ENCODE measurements at regions not wholly inside any gene's neighbourhood (a gene's known extent, or its start where the extent isn't known, plus 50 kb on each side); places are given as distances from the start of the nearest gene placed in this dataset.
"Not testable (repeated sequence)": the region's sequence is repeated elsewhere in the genome, so short reads cannot be mapped to it uniquely, and the experiment has no call there.

DNA sequence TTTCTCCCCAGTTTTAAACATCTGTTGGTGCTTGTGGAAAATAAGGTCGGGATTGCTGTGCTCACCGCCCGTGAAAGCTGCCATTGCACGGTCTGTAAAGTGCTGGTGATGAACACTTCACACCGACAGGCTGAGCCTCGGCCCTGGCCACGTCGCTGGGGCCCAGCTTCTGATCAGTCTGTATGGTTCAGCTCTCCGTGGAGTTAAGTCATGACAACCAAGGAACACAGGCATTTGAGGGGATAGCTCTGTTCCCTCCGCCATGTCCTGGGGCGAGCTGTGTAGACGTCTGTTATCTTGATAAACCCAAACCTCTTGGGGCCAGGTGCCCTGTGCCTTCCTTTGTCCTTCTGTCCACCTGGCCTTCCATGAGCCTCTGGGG lies 110.6 kb downstream of the METRNL start:
- H3K4me3 Mint-ChIP-seq: peak overlapping the region; percentile 57
- no peak for TF ChIP-seq CTCF (conservative IDR thresholded peaks at IDR 0.05)
- H3K9me3 Mint-ChIP-seq: no peaks in the 10 kb centered on the region
- peak overlapping the region; percentile 40 for H3K27ac Mint-ChIP-seq
- H3K4me1 Mint-ChIP-seq (ENCODE audit: unreplicated experiment): peaks cover 24% of the 10 kb centered on the region
- H3K36me3 Mint-ChIP-seq: no peaks in the 10 kb centered on the region
- no peaks in the 10 kb centered on the region for H3K27me3 Mint-ChIP-seq
- DNase-seq (ENCODE audit: extremely low spot score, unreplicated experiment): peak; percentile 52

DNA sequence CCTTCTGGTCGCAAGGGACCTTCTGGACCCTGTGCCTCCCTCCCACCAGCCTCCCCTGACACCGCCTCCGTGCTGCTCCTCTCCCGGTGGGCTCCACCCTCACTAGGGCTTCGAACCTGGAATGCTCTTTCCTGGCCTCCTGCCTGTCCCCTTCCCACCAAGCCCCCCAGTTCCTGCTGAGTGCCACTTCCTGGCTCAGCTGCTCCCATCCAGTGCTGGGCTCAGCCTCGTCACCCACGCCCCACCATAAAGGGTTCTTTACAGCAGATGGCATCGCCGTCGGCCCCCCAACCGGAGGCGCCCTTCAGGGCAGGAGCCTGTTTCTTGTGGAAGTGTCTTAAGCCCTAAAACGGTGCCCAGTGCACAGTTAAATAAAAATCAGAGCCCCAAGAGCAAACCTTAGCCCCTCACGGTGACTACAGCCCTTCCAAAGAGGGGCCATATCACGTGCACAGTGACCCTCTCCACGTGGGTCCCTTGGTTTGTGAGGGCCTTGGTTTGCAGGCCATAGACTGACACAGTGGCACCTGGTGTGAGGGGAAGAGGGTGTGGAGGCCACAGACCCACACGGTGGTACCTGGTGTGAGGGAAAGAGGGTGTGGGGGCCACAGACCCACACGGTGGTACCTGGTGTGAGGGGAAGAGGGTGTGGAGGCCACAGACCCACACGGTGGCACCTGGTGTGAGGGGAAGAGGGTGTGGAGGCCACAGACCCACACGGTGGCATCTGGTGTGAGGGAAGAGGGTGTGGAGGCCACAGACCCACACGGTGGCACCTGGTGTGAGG lies 111.4 kb downstream of the METRNL start:
- no peak for DNase-seq (ENCODE audit: extremely low spot score, unreplicated experiment)
- Mint-ChIP-seq H3K27me3 (no peaks in the 10 kb centered on the region), H3K27ac (no peak overlapping the region), H3K9me3 (no peaks in the 10 kb centered on the region), H3K4me1 (ENCODE audit: unreplicated experiment) (peaks cover 24% of the 10 kb centered on the region), H3K36me3 (no peaks in the 10 kb centered on the region), H3K4me3 (no peak overlapping the region)
- TF ChIP-seq CTCF (conservative IDR thresholded peaks at IDR 0.05): no peak

DNA sequence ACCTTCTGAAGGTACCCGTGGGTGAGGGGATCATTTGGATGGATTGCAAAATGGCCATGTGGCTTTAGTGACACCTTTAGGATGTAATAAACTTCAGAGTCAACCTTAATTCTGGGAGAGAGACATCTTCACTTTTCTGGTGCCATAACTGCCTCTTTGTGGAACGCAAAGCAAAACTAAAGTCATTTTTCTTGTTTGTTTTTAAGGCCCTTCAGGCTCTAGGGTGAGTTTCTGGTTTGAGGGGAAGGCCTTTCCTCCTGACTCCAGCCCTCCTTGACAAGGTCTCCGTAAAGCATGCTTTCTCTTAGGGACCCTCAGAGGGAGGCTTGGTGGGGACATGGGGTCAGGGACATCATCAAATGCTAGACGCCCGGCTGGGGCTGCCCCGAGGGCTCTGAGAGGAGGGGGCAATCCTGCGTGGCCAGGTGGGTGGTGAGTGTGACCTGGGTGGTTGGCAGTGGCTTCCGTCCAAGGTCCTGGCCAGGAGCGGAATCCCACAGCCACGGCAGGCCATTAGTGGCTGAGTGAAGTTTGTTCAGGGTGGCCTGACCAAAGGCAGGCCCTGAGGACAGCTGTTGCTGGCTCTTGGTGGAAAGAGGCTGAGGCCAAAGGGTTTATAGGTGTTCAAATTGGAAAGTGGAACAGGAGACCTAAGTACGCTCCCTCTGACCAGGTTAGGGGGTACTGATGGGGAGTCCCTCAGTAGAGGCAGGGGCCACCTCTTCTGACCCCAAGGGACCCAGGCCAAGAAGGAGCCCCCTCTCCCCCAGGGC lies 112.2 kb downstream of the METRNL start:
- no peaks in the 10 kb centered on the region for H3K27me3 Mint-ChIP-seq
- H3K27ac Mint-ChIP-seq: no peak overlapping the region
- H3K4me1 Mint-ChIP-seq (ENCODE audit: unreplicated experiment): peaks cover 18% of the 10 kb centered on the region
- H3K36me3 Mint-ChIP-seq: no peaks in the 10 kb centered on the region
- no peaks in the 10 kb centered on the region for H3K9me3 Mint-ChIP-seq
- TF ChIP-seq CTCF (conservative IDR thresholded peaks at IDR 0.05): no peak
- DNase-seq (ENCODE audit: extremely low spot score, unreplicated experiment): no peak
- H3K4me3 Mint-ChIP-seq: no peak overlapping the region

- no peak for DNase-seq (ENCODE audit: extremely low spot score, unreplicated experiment)
- Mint-ChIP-seq H3K27ac (no peak overlapping the region), H3K36me3 (no peaks in the 10 kb centered on the region), H3K9me3 (no peaks in the 10 kb centered on the region), H3K27me3 (no peaks in the 10 kb centered on the region), H3K4me3 (no peak overlapping the region), H3K4me1 (ENCODE audit: unreplicated experiment) (peaks cover 18% of the 10 kb centered on the region)
- TF ChIP-seq CTCF (conservative IDR thresholded peaks at IDR 0.05): no peak
Measured at GRCh38 chr17:83192161-83192788, 112.9 kb downstream of the METRNL start.

DNA sequence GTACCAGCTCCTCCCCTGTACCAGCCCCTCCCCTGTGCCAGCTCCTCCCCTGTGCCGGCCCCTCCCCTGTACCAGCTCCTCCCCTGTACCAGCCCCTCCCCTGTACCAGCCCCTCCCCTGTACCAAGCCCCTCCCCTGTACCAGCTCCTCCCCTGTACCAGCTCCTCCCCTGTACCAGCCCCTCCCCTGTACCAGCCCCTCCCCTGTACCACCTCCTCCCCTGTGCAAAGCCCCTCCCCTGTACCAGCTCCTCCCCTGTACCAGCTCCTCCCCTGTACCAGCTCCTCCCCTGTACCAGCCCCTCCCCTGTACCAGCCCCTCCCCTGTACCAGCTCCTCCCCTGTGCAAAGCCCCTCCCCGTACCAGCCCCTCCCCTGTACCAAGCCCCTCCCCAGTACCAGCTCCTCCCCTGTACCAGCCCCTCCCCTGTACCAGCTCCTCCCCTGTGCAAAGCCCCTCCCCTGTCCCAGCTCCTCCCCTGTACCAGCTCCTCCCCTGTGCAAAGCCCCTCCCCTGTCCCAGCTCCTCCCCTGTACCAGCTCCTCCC lies 113.5 kb downstream of the METRNL start:
- H3K4me1 Mint-ChIP-seq (ENCODE audit: unreplicated experiment): peaks cover 18% of the 10 kb centered on the region
- not testable (repeated sequence) for H3K27ac Mint-ChIP-seq; DNase-seq (ENCODE audit: extremely low spot score, unreplicated experiment); H3K4me3 Mint-ChIP-seq; H3K9me3 Mint-ChIP-seq; H3K36me3 Mint-ChIP-seq; H3K27me3 Mint-ChIP-seq

Measured in type B pancreatic cell (in vitro differentiated cells).